Lung (tissue), 11 donors: ENCODE measurements at regions not wholly inside any gene's neighbourhood (a gene's known extent, or its start where the extent isn't known, plus 50 kb on each side); places are given as distances from the start of the nearest gene placed in this dataset.

ENCODE experiments used
- ATAC-seq: fragments of 200-7000 bp; cut with Tn5 transposase; one replicate; pipeline ENCODE4 v1.9.1; 2020; ENCODE audit warnings: moderate number of reproducible peaks; ENCODE audit not compliant: insufficient read depth, low FRiP score
- DNase-seq, 3 donors: peaks; one replicate each; pipeline ENCODE4 v3.0.0-alpha.2; 2013 to 2017
- H3K27ac ChIP-seq, 2 donors: one replicate each; pipeline ENCODE4 v1.5.1; 2013; ENCODE audit warnings: mild to moderate bottlenecking in 2 of 2, moderate library complexity in 2 of 2, control low read depth in 1 of 2, inconsistent platforms in 1 of 2, low read depth in 1 of 2, low read length in 1 of 2
- H3K27me3 ChIP-seq, 3 donors: one replicate each; pipeline ENCODE4 v1.5.1; 2013; ENCODE audit warnings: low read length in 2 of 3; ENCODE audit not compliant: control insufficient read depth in 3 of 3, insufficient read depth in 3 of 3
- H3K36me3 ChIP-seq, 4 donors: one replicate each; pipeline ENCODE4 v1.5.1; 2013; ENCODE audit warnings: low read length in 4 of 4, mild to moderate bottlenecking in 1 of 4, moderate library complexity in 1 of 4; ENCODE audit not compliant: control insufficient read depth in 4 of 4, insufficient read depth in 4 of 4
- H3K4me1 ChIP-seq, 5 donors: one replicate each; pipeline ENCODE4 v1.5.1; 2013; ENCODE audit warnings: low read length in 5 of 5, mild to moderate bottlenecking in 2 of 5, moderate library complexity in 1 of 5; ENCODE audit not compliant: control insufficient read depth in 5 of 5, insufficient read depth in 5 of 5
- H3K4me3 ChIP-seq: one replicate; pipeline ENCODE4 v1.5.1; 2013; ENCODE audit warnings: mild to moderate bottlenecking, control low read depth, moderate library complexity
- H3K9ac ChIP-seq, 2 donors: one replicate each; pipeline ENCODE4 v1.5.1; 2013; ENCODE audit warnings: low read length in 2 of 2, control low read depth in 1 of 2; ENCODE audit not compliant: insufficient read depth in 1 of 2
- H3K9me3 ChIP-seq, 4 donors: one replicate each; pipeline ENCODE4 v1.5.1; 2013; ENCODE audit warnings: low read length in 3 of 4, mild to moderate bottlenecking in 1 of 4, moderate library complexity in 1 of 4; ENCODE audit not compliant: control insufficient read depth in 4 of 4, insufficient read depth in 3 of 4
- WGBS, 2 donors: extraction: QIAGEN DNeasy Blood & Tissue Kit; methylation state at CpG; one replicate each; pipeline ENCODE4 v1.1.7; 2013; 5-methylcytosine and 5-hydroxymethylcytosine counted together
- TF ChIP-seq, protein P1 (sequence below): IDR thresholded peaks from 2 replicates; pipeline ENCODE4 v1.5.1; 2012; ENCODE audit warnings: mild to moderate bottlenecking; ENCODE audit errors: control extremely low read depth, extremely low read depth
- donor health status: control.
- donor health status: control.
- donor health status: Bipolar disorder and iron deficiency.
- donor health status: healthy.
- donor health status: DM: yes; HTN: yes; CAD: no.

DNA sequence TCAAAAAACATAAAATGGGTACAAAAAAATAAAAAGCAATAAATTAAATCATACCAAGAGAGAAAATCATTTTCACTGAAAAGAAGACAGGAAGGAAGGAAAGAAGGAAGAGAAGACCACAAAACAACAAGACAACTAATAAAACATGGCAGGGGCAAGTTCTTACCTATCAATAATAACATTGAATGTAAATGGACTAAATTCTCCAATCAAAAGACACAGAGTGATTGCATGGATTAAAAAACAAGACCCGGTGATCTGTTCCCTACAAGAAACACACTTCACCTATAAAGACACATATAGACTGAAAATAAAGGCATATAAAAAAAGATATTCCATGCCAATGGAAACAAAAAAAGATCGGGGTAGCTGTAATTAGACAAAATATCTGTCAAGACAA, 82.6 kb upstream of the CERS6 start:
- Histone ChIP-seq H3K4me1 (no peaks in the 10 kb centered on the region), H3K27me3 (no peaks in the 10 kb centered on the region), H3K27ac (no peak overlapping the region), H3K9ac (no peak overlapping the region), H3K4me3 (no peak overlapping the region), H3K36me3 (no peaks in the 10 kb centered on the region), H3K9me3 (no peaks in the 10 kb centered on the region)
- TF ChIP-seq, protein P1, sequence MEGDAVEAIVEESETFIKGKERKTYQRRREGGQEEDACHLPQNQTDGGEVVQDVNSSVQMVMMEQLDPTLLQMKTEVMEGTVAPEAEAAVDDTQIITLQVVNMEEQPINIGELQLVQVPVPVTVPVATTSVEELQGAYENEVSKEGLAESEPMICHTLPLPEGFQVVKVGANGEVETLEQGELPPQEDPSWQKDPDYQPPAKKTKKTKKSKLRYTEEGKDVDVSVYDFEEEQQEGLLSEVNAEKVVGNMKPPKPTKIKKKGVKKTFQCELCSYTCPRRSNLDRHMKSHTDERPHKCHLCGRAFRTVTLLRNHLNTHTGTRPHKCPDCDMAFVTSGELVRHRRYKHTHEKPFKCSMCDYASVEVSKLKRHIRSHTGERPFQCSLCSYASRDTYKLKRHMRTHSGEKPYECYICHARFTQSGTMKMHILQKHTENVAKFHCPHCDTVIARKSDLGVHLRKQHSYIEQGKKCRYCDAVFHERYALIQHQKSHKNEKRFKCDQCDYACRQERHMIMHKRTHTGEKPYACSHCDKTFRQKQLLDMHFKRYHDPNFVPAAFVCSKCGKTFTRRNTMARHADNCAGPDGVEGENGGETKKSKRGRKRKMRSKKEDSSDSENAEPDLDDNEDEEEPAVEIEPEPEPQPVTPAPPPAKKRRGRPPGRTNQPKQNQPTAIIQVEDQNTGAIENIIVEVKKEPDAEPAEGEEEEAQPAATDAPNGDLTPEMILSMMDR: no peak
- no peak for ATAC-seq
- 95 to 98% methylated on average over 2 of the region's 2 CpGs for WGBS, 2 donors
- no peak for DNase-seq

DNA sequence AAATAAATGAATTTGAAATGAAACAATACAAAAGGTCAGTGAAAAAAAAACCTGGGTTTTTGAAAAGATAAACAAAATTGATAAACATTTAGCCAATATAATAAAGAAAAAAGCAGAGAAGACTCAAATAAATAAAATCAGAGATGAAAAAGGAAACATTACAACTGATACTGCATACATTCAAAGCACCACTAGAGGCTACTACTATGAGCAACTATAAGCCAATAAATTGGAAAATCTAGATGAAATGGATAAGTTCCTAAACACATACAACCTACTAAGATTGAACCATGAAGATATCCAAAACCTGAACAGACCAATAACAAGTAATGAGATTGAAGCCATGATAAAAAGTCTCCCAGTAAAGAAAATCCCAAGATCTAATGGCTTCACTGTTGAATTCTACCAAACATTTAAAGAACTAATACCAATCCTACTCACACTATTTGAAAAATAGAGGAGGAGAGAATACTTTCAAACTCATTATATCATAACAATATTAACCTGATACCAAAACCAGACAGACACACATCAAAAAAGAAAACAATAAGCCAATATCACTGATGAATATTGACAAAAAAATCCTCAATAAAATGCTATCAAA, 80.8 kb upstream of the CERS6 start:
- TF ChIP-seq, protein P1: no peak
- DNase-seq (no peak), ATAC-seq (no peak)
- no peaks in the 10 kb centered on the region for H3K27me3 ChIP-seq
- no peak overlapping the region for H3K9ac ChIP-seq
- no peaks in the 10 kb centered on the region for H3K4me1 ChIP-seq
- no peak overlapping the region for H3K4me3 ChIP-seq
- no peak overlapping the region for H3K27ac ChIP-seq
- no peaks in the 10 kb centered on the region for H3K36me3 ChIP-seq
- no peaks in the 10 kb centered on the region for H3K9me3 ChIP-seq

DNA sequence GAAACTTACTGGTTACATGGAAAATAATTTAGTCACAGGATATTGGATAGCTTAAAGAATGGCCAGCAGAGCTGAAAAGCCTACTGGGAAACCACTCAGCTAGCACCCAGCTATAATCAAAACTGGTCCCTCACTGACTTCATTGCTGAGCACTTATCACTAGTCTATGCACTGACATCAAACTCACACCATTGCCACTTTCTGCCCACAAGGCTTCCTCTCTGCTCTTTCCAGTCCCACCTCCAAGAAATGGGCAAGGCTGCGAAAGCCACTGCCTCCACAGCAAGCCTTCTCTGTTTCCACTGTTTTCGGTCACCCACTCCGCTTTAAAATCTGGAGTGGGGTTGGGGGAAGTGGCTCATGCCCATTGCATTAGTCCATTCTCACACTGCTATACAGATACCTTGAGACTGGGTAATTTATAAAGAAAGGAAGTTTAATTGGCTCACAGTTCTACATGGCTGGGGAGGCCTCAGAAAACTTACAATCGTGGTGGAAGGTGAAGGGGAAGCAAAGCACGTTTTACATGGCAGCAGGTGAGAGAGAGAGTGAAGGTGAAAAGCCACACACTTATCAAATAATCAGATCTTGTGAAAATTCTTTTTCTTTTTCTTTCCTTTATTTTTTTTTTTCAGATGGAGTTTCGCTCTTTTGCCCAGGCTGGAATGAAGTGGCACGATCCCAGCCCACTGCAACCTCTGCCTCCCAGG, 77.0 kb upstream of the CERS6 start:
- no peak for DNase-seq
- Histone ChIP-seq H3K9me3 (no peaks in the 10 kb centered on the region), H3K27me3 (no peaks in the 10 kb centered on the region), H3K36me3 (no peaks in the 10 kb centered on the region), H3K27ac (no peak overlapping the region), H3K4me3 (no peak overlapping the region), H3K4me1 (no peaks in the 10 kb centered on the region), H3K9ac (no peak overlapping the region)
- ATAC-seq: no peak
- 87 to 95% methylated on average over 7 of the region's 7 CpGs for WGBS, 2 donors
- TF ChIP-seq, protein P1: no peak

DNA sequence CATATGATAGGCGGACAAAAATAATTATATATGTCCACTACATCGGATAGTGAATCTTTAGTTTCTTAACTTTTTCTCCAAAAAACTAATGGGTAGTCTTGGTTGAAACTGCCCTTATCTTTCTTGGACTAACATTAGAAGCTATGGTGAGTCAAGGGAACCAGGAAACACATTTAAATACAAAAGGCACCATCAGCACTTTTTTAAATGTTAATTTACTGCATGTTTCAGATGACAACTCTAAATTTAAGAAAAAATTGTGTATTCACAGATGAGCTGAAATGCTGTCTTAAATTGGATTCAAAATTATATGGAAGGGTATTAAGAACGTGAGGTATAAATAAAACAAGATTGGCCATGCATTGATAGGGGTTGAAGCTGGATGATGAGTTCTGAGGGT, 75.6 kb upstream of the CERS6 start:
- Histone ChIP-seq H3K27ac (no peak overlapping the region), H3K9ac (no peak overlapping the region), H3K4me3 (no peak overlapping the region), H3K4me1 (no peaks in the 10 kb centered on the region), H3K9me3 (no peaks in the 10 kb centered on the region), H3K36me3 (no peaks in the 10 kb centered on the region), H3K27me3 (no peaks in the 10 kb centered on the region)
- DNase-seq (no peak), ATAC-seq (no peak)
- TF ChIP-seq, protein P1: no peak
- WGBS, 2 donors: 97 to 98% methylated on average over 3 of the region's 3 CpGs
